HCT116 (cell line): ENCODE measurements at regions not wholly inside any gene's neighbourhood (a gene's known extent, or its start where the extent isn't known, plus 50 kb on each side); places are given as distances from the start of the nearest gene placed in this dataset.

Experiments
- ATAC-seq: fragments of 200-7000 bp; cut with Tn5 transposase; 2 replicates; pipeline ENCODE4 v1.9.1; 2020; ENCODE audit warnings: mild to moderate bottlenecking, moderate library complexity
- BruUV-seq: library from RNA; stranded (reverse); fragments of 400-500 nt; replicated peaks from 2 replicates; lab custom pipeline; 2021; lab: Mats Ljungman, UMichigan
- CTCF ChIA-PET: fragments of 300-600 bp; sonication (Branson Sonifier 250); formaldehyde crosslinking; loops from one replicate; lab custom pipeline; 2021; ENCODE audit warnings: antibody characterized with exemption; lab: Charles Lee
- POLR2A ChIA-PET: fragments of 300-600, 350-600 bp; sonication (Branson Sonifier 250); formaldehyde crosslinking; loops from one replicate; lab custom pipeline; 2021; ENCODE audit warnings: antibody characterized with exemption; lab: Charles Lee
- RAD21 ChIA-PET, 2 experiments: fragments of 300-600 bp; sonication (Branson Sonifier 250); formaldehyde crosslinking; loops; one replicate each; lab custom pipeline; 2023; ENCODE audit warnings: low total read pairs in 2 of 2; ENCODE audit not compliant: uncharacterized antibody in 2 of 2, unreplicated experiment in 2 of 2, low non-redundant PET in 1 of 2; lab: Charles Lee
- DNase-seq: peaks from one replicate; pipeline ENCODE4 v3.0.0-alpha.2; 2010; ENCODE audit warnings: low read depth, low spot score
- H2AFZ ChIP-seq: fragments of 200-600 bp; shearing (Covaris generic), sonication (generic); 2 replicates; pipeline ENCODE4 v1.6.1; 2017; ENCODE audit warnings: low read depth, mixed run types, mixed read lengths, antibody characterized with exemption, low read length; ENCODE audit not compliant: poor library complexity, severe bottlenecking
- H3K27ac ChIP-seq: 2 replicates; pipeline ENCODE4 v1.5.1; 2012; ENCODE audit warnings: low read depth, low read length
- H3K27me3 ChIP-seq: fragments of 200-600 bp; sonication (generic); 2 replicates; pipeline ENCODE4 v1.6.1; 2016; ENCODE audit warnings: mixed run types, low read length, mixed read lengths; ENCODE audit not compliant: insufficient read depth
- H3K36me3 ChIP-seq, 2 experiments: fragments of 200-500 bp in 1 of 2; fragments of 200-600 bp in 1 of 2; sonication (Bioruptor generic) in 1 of 2; sonication (generic) in 1 of 2; 2 replicates each; pipeline versions ENCODE4 v1.5.1 to v1.6.1; 2014 to 2016; ENCODE audit warnings: low read length in 2 of 2, inconsistent platforms in 1 of 2, mixed read lengths in 1 of 2, mixed run types in 1 of 2; ENCODE audit not compliant: insufficient read depth in 2 of 2, control insufficient read depth in 1 of 2
- H3K4me1 ChIP-seq, 2 experiments: fragments of 200-600 bp in 1 of 2; sonication (generic) in 1 of 2; 2 replicates each; pipeline versions ENCODE4 v1.5.1 to v1.6.1; 2012 to 2017; ENCODE audit warnings: low read length in 2 of 2, inconsistent platforms in 1 of 2, mild to moderate bottlenecking in 1 of 2, mixed read lengths in 1 of 2, mixed run types in 1 of 2, moderate library complexity in 1 of 2; ENCODE audit not compliant: insufficient read depth in 2 of 2, control insufficient read depth in 1 of 2
- H3K4me2 ChIP-seq: fragments of 200-600 bp; sonication (generic); 2 replicates; pipeline ENCODE4 v1.6.1; 2017; ENCODE audit warnings: mixed run types, low read length, mixed read lengths
- H3K4me3 ChIP-seq, 2 experiments: fragments of 200-600 bp in 1 of 2; sonication (generic) in 1 of 2; replicated peaks in 1 of 2; 2 replicates each; pipeline ENCODE4 v1.5.1; 2011 to 2016; ENCODE audit warnings: low read length in 2 of 2, control low read depth in 1 of 2, low read depth in 1 of 2, mild to moderate bottlenecking in 1 of 2, mixed read lengths in 1 of 2, mixed run types in 1 of 2
- H3K79me2 ChIP-seq: fragments of 200-600 bp; sonication (generic); 2 replicates; pipeline ENCODE4 v1.6.1; 2017; ENCODE audit warnings: mild to moderate bottlenecking, mixed run types, low read length, moderate library complexity, mixed read lengths; ENCODE audit not compliant: insufficient read depth
- H3K9ac ChIP-seq: fragments of 200-600 bp; sonication (generic); 2 replicates; pipeline ENCODE4 v1.6.1; 2016; ENCODE audit warnings: low read length, mixed read lengths
- H3K9me2 ChIP-seq: fragments of 200-600 bp; sonication (generic), shearing (Covaris generic); 2 replicates; pipeline ENCODE4 v1.6.1; 2017; ENCODE audit warnings: mixed run types, mild to moderate bottlenecking, moderate library complexity; ENCODE audit not compliant: insufficient read depth
- H3K9me3 ChIP-seq, 2 experiments: fragments of 200-500 bp in 1 of 2; fragments of 200-600 bp in 1 of 2; sonication (Bioruptor generic) in 1 of 2; sonication (generic) in 1 of 2; 2 replicates each; pipeline ENCODE4 v1.6.1; 2014 to 2017; ENCODE audit warnings: low read length in 2 of 2, mixed read lengths in 2 of 2, inconsistent platforms in 1 of 2, low read depth in 1 of 2, mild to moderate bottlenecking in 1 of 2, mixed run types in 1 of 2, moderate library complexity in 1 of 2; ENCODE audit not compliant: control insufficient read depth in 1 of 2, insufficient read depth in 1 of 2
- H4K20me1 ChIP-seq: fragments of 200-600 bp; sonication (generic), shearing (Covaris generic); 2 replicates; pipeline ENCODE4 v1.6.1; 2017; ENCODE audit warnings: mixed run types, mild to moderate bottlenecking, moderate library complexity; ENCODE audit not compliant: insufficient read depth
- CBX3 ChIP-seq: IDR thresholded peaks from 2 replicates; pipeline ENCODE4 v1.6.1; 2012; ENCODE audit warnings: low read depth
- CEBPB ChIP-seq: IDR thresholded peaks from 2 replicates; pipeline ENCODE4 v1.6.1; 2012; ENCODE audit warnings: low read depth
- CTCF ChIP-seq, 3 experiments: fragments of 200-600 bp in 1 of 3; sonication (generic) in 1 of 3; IDR thresholded peaks in 2 of 3; conservative IDR thresholded peaks in 1 of 3; 2 replicates each; pipeline ENCODE4 v1.5.1; 2012 to 2017; ENCODE audit warnings: low read depth in 2 of 3, low read length in 2 of 3, antibody characterized with exemption in 1 of 3, borderline replicate concordance in 1 of 3, control low read depth in 1 of 3, mild to moderate bottlenecking in 1 of 3, mixed read lengths in 1 of 3, mixed run types in 1 of 3, moderate library complexity in 1 of 3; ENCODE audit not compliant: insufficient read depth in 1 of 3
- EGR1 ChIP-seq: IDR thresholded peaks from 2 replicates; pipeline ENCODE4 v1.6.1; 2012; ENCODE audit warnings: low read depth
- ELF1 ChIP-seq: IDR thresholded peaks from 2 replicates; pipeline ENCODE4 v1.6.1; 2012; ENCODE audit warnings: low read depth, borderline replicate concordance
- EZH2phosphoT487 ChIP-seq: fragments of 200-600 bp; IDR thresholded peaks from 2 replicates; pipeline ENCODE4 v1.6.1; 2018; ENCODE audit warnings: antibody characterized with exemption, borderline replicate concordance
- FOSL1 ChIP-seq: IDR thresholded peaks from 2 replicates; pipeline ENCODE4 v1.6.1; 2012; ENCODE audit warnings: low read depth
- JUND ChIP-seq: IDR thresholded peaks from 2 replicates; pipeline ENCODE4 v1.6.1; 2012
- POLR2AphosphoS5 ChIP-seq: IDR thresholded peaks from 2 replicates; pipeline ENCODE4 v1.6.1; 2011; ENCODE audit warnings: mild to moderate bottlenecking, low read depth, low read length, moderate library complexity
- REST ChIP-seq: IDR thresholded peaks from 2 replicates; pipeline ENCODE4 v1.6.1; 2012; ENCODE audit warnings: low read depth
- SP1 ChIP-seq: IDR thresholded peaks from 2 replicates; pipeline ENCODE4 v1.6.1; 2012; ENCODE audit warnings: low read depth
- ZNF274 ChIP-seq: fragments of 200-500 bp; sonication (Bioruptor generic); IDR thresholded peaks from 2 replicates; pipeline ENCODE4 v1.6.1; 2014; ENCODE audit warnings: mild to moderate bottlenecking, low read depth, low read length, inconsistent platforms
- intact Hi-C: fragments of 100-400 bp; cut with micrococcal nuclease; formaldehyde crosslinking; loops from 2 replicates; pipeline ENCODE4 v1.10.0; 2022

GRCh38 chr3:41143421-41144031 lies 55.8 kb upstream of the CTNNB1 start:
- Histone ChIP-seq H3K4me1 (no peaks in the 10 kb centered on the region), H3K27me3 (no peaks in the 10 kb centered on the region), H3K9me3 (no peaks in the 10 kb centered on the region), H3K79me2 (no peaks in the 10 kb centered on the region), H3K9ac (no peak overlapping the region), H3K36me3 (no peaks in the 10 kb centered on the region), H3K9me2 (no peaks in the 10 kb centered on the region), H3K27ac (no peak overlapping the region), H3K4me3 (no peak overlapping the region), H4K20me1 (no peaks in the 10 kb centered on the region), H3K4me2 (no peak overlapping the region)
- DNase-seq (no peak), ATAC-seq (no peak)
- ChIA-PET RAD21 (no interaction called here), POLR2A (no interaction called here), CTCF (no interaction called here)
- BruUV-seq, result no TSS peak
- TF ChIP-seq EGR1, result no peak
- TF ChIP-seq POLR2AphosphoS5, result no peak
- TF ChIP-seq ELF1, result no peak
- TF ChIP-seq EZH2phosphoT487, result no peak
- TF ChIP-seq CTCF (IDR thresholded peaks at IDR 0.05 in 2 of 3, conservative IDR thresholded peaks at IDR 0.05 in 1 of 3; ENCODE audit: borderline replicate concordance in 1 of 3, insufficient read depth in 1 of 3, low read depth in 2 of 3, low read length in 2 of 3), result no peak
- no peak for TF ChIP-seq FOSL1
- TF ChIP-seq, all 23 proteins: peak for 0
- H2AFZ ChIP-seq, result no peak overlapping the region
- intact Hi-C loops, result no loop called here

- ChIA-PET POLR2A (no interaction called here), CTCF (no interaction called here), RAD21 (no interaction called here)
- Histone ChIP-seq H3K4me3 (no peak overlapping the region), H3K27me3 (no peaks in the 10 kb centered on the region), H3K9me2 (no peaks in the 10 kb centered on the region), H3K4me1 (no peaks in the 10 kb centered on the region), H4K20me1 (no peaks in the 10 kb centered on the region), H3K79me2 (no peaks in the 10 kb centered on the region), H3K36me3 (no peaks in the 10 kb centered on the region), H3K27ac (no peak overlapping the region), H3K4me2 (no peak overlapping the region), H3K9ac (no peak overlapping the region), H3K9me3 (no peaks in the 10 kb centered on the region), H2AFZ (no peak overlapping the region)
- no peak for ATAC-seq
- BruUV-seq, result no TSS peak
- no peak for TF ChIP-seq CEBPB
- TF ChIP-seq SP1, result no peak
- no peak for TF ChIP-seq ZNF274
- TF ChIP-seq ELF1, result no peak
- no peak for TF ChIP-seq JUND
- TF ChIP-seq REST, result no peak
- TF ChIP-seq CBX3, result no peak
- no peak for TF ChIP-seq FOSL1
- DNase-seq, result no peak
- intact Hi-C loops, result no loop called here
These were observed 54.7 kb upstream of the CTNNB1 start for GRCh38 chr3:41144631-41145030.
